ENCODE measurements at regions not wholly inside any gene's neighbourhood (a gene's known extent, or its start where the extent isn't known, plus 50 kb on each side); places are given as distances from the start of the nearest gene placed in this dataset.

- no peak for DNase-seq (ENCODE audit: low read depth)
Measured at GRCh38 chr14:81837304-81837703, 303.7 kb upstream of the SEL1L start.

GRCh38 chr14:81839056-81839455, 305.4 kb upstream of the SEL1L start:
- no peak for DNase-seq (ENCODE audit: low read depth)

- no peak for DNase-seq (ENCODE audit: low read depth)
Measured at GRCh38 chr14:81841346-81841745, 307.7 kb upstream of the SEL1L start.

GRCh38 chr14:81849714-81850113, 316.1 kb upstream of the SEL1L start:
- no peak for DNase-seq (ENCODE audit: low read depth)

- DNase-seq (ENCODE audit: low read depth): no peak
Measured at GRCh38 chr14:81855007-81855406, 321.4 kb upstream of the SEL1L start.

- no peak for DNase-seq (ENCODE audit: low read depth)
Measured at GRCh38 chr14:81859046-81859445, 325.4 kb upstream of the SEL1L start.

GRCh38 chr14:81868172-81868571, 334.5 kb upstream of the SEL1L start:
- no peak for DNase-seq (ENCODE audit: low read depth)

GRCh38 chr14:81871706-81872105, 338.1 kb upstream of the SEL1L start:
- no peak for DNase-seq (ENCODE audit: low read depth)

GRCh38 chr14:81884382-81884781, 350.7 kb upstream of the SEL1L start:
- DNase-seq (ENCODE audit: low read depth): no peak

- no peak for DNase-seq (ENCODE audit: low read depth)
Measured at GRCh38 chr14:81886588-81886987, 352.9 kb upstream of the SEL1L start.

GRCh38 chr14:81889529-81889928, 355.9 kb upstream of the SEL1L start:
- no peak for DNase-seq (ENCODE audit: low read depth)

- DNase-seq (ENCODE audit: low read depth): no peak
Measured at GRCh38 chr14:81890020-81890419, 356.4 kb upstream of the SEL1L start.

GRCh38 chr14:81903477-81903876, 369.8 kb upstream of the SEL1L start:
- no peak for DNase-seq (ENCODE audit: low read depth)

GRCh38 chr14:81927070-81927469, 393.4 kb upstream of the SEL1L start:
- no peak for DNase-seq (ENCODE audit: low read depth)

GRCh38 chr14:81931828-81932227, 398.2 kb upstream of the SEL1L start:
- no peak for DNase-seq (ENCODE audit: low read depth)

- no peak for DNase-seq (ENCODE audit: low read depth)
Measured at GRCh38 chr14:81936348-81936747, 402.7 kb upstream of the SEL1L start.

GRCh38 chr14:81936902-81937301, 403.2 kb upstream of the SEL1L start:
- no peak for DNase-seq (ENCODE audit: low read depth)

- DNase-seq (ENCODE audit: low read depth): no peak
Measured at GRCh38 chr14:81938341-81938740, 404.7 kb upstream of the SEL1L start.

- DNase-seq (ENCODE audit: low read depth): no peak
Measured at GRCh38 chr14:81940651-81941050, 407.0 kb upstream of the SEL1L start.

- DNase-seq (ENCODE audit: low read depth): no peak
Measured at GRCh38 chr14:81942071-81942470, 408.4 kb upstream of the SEL1L start.

- no peak for DNase-seq (ENCODE audit: low read depth)
Measured at GRCh38 chr14:81946375-81946774, 412.7 kb upstream of the SEL1L start.

- no peak for DNase-seq (ENCODE audit: low read depth)
Measured at GRCh38 chr14:81946834-81947798, 413.5 kb upstream of the SEL1L start.

- no peak for DNase-seq (ENCODE audit: low read depth)
Measured at GRCh38 chr14:81952917-81953316, 419.3 kb upstream of the SEL1L start.

GRCh38 chr14:81953419-81953818, 419.8 kb upstream of the SEL1L start:
- no peak for DNase-seq (ENCODE audit: low read depth)
